ENCODE measurements at regions not wholly inside any gene's neighbourhood (a gene's known extent, or its start where the extent isn't known, plus 50 kb on each side); places are given as distances from the start of the nearest gene placed in this dataset.

DNA sequence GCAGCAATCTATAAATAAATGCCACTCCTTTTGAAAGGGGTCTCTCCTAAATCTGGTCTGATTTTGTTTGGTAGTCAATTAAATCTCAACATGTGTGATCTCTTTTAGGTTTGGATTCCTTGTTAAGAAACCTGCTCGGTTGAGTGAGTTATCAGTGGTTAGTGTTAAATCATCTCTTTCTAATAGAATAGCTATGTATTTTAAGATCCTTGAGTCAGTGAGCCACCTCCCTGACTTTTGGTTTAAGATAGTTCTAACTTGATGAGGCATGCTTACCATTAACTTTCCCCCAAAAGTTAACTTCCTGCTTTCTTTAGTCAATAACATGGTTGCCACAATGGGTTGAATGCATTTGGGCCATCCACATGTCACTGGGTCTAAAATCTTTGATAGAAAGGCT is 93.1 kb upstream of the OLFM3 start:
- TF ChIP-seq, protein P1, sequence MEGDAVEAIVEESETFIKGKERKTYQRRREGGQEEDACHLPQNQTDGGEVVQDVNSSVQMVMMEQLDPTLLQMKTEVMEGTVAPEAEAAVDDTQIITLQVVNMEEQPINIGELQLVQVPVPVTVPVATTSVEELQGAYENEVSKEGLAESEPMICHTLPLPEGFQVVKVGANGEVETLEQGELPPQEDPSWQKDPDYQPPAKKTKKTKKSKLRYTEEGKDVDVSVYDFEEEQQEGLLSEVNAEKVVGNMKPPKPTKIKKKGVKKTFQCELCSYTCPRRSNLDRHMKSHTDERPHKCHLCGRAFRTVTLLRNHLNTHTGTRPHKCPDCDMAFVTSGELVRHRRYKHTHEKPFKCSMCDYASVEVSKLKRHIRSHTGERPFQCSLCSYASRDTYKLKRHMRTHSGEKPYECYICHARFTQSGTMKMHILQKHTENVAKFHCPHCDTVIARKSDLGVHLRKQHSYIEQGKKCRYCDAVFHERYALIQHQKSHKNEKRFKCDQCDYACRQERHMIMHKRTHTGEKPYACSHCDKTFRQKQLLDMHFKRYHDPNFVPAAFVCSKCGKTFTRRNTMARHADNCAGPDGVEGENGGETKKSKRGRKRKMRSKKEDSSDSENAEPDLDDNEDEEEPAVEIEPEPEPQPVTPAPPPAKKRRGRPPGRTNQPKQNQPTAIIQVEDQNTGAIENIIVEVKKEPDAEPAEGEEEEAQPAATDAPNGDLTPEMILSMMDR (IDR thresholded peaks at IDR 0.05): no peak
- no peak for TF ChIP-seq POLR2A (IDR thresholded peaks at IDR 0.05)

Measured in tibial nerve (tissue), 3 donors.